ENCODE measurements at regions not wholly inside any gene's neighbourhood (a gene's known extent, or its start where the extent isn't known, plus 50 kb on each side); places are given as distances from the start of the nearest gene placed in this dataset.
A peak's percentile ranks its signal among the peaks of the same experiment; 100 is the strongest.

DNA sequence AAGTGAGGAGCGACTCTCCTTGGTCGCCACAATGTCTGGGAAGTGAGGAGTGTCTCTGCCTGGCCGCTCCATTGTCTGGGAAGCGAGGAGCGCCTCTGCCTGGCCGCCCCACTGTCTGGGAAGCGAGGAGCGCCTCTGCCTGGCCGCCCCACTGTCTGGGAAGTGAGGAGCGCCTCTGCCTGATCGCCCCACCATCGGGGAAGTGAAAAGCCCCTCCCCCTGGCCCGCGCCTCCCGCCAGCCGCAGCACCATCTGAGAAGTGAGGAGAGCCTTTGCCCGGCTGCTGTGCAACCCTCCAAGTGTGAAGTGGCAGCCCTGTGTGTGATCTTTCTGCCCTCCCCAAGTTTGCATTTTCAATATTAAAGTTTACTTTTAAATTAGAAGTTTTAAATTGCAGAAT, 95.0 kb upstream of the PPP2R5A start:
- DNase-seq: no peak

DNA sequence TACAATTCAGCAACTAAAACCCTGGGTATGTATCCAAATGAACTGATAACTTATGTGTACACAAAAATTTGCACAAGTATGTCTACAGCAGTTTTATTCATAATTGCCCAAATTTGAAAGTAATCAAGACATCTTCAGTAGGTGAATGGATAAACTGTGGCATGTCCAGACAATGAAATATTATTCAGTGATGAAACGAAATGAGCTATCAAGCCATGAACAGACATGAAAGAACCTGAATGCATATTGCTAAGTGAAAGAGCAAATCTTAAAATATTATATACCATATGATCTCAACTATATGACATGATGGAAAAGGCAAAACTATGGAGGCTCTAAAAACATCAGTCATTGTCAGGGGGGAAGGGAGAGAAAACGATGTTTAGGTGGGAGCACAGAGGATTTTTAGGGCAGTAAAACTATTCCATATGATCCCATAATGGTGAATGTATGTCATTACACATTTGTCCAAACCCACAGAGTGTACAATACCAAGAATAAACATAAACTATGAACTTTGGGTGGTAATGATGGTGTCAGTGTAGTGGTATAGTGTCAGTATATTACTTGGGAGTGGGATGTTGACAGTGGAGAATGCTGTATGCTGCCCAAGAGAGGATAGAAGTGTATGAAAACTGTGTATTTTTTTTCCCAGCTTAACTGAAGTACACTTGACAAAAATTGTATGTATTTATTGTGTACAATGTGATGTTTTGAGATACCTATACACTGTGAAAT, 92.8 kb upstream of the PPP2R5A start:
- no peak for DNase-seq

DNA sequence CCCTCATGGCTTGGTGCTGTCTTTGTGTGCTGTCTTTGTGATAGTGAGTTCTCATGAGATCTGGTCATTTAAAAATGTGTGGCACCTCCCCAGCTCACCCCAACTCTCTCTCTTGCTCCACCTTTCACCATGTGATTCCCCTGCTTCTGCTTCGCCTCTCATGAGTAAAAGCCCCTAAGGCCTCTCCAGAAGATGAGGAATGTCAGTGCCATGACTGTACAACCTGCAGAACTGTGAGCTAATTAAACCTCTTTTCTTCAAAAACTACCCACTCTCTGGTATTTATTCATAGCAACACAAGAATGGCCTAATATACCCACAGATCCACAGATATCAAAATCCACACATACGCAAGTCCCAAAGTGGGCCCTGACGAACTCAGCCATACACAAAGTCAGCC, 88.9 kb upstream of the PPP2R5A start:
- DNase-seq: no peak

DNA sequence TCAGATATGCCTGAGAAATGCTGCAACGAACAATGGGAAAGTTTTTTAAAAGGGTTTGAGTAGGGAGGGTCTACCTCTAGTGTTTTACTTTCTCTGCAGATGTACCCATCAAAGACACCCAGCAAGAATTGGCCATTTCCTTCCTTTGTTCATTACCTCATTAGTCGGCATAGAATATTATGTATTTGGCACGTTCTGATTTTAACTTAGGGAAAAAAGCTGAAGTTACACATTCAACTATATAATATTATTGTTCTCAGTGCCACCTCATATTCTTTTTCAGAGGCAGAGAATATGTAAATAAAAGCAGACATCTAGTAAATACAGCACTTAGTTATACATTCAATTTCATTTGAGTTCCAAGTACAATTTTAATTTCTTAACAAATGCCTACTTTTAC, 83.7 kb upstream of the PPP2R5A start:
- DNase-seq: no peak

DNA sequence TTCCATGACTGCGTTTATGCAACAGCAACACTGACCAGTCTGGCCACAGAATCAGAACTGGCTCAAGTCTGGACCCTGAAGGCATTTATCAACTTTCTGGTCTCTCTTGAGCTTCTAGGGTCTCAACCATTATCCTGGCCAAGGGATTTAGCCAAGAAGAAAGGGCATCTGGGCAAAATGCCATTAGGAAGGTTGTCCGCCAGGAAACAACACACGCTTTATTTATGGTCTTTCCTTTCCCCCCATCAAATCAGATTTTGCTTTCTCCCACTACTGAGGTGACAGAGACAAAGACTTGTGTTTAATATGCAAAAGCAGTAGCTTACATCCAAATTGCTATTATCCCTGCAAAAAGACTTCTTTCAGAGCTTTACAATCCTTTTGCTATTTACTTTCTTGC, 81.6 kb upstream of the PPP2R5A start:
- no peak for DNase-seq

DNA sequence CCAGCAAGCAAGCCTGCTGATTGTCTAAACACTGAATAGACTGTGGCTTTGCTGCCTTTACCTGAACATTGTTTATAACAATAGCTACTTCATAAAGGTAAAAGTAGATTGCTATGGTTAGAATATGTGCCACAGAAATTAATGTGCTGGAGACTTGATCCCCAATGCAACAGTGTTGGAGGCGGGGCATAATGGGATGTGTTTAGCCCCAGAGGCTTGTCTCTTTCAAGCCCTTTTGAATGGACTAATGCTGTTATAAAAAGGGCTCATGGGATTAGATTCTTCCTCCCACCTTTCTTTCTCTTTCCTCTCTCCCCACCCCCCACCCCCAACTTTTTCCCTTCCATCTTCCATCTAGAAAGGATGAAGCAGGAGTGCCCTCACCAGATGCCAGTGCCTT, 80.2 kb upstream of the PPP2R5A start:
- DNase-seq: no peak

DNA sequence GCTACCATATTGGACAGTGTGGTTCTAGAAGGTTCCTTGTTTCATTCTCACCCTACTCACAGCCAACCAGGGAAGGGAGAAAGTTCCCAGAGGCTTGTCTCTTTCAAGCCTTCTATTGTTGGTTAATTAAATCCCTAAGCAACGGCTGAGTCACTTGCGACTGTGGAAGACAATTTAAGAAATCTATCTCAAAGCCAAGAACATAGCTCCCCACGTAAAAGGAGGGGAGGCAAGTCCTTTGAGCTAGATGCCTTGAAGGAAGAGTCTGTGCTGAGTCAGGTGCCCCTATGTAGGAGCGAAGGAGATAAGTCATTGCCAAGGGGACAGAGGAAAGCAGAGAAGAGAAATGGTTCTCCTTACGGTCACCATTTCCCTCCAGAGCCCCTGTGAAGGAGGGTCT, 79.4 kb upstream of the PPP2R5A start:
- peak; percentile 19 for DNase-seq

DNA sequence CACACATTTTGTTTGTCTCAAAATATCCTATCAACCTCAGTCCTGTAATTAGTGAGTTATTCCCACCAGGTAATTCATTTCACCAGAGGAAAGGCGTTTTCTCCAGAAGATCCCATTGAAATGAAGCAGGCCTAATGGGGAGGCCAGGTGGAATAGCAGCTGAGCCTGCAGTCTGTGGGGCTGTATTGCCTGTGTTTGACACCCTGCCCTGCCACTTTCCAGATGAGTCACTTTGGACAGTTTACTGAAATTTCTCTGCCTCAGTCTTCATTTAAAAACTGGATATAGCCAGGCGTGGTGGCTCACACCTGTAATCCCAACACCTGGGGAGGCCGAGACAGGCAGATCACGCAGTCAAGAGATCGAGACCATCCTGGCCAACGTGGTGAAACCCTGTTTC, 78.1 kb upstream of the PPP2R5A start:
- no peak for DNase-seq

DNA sequence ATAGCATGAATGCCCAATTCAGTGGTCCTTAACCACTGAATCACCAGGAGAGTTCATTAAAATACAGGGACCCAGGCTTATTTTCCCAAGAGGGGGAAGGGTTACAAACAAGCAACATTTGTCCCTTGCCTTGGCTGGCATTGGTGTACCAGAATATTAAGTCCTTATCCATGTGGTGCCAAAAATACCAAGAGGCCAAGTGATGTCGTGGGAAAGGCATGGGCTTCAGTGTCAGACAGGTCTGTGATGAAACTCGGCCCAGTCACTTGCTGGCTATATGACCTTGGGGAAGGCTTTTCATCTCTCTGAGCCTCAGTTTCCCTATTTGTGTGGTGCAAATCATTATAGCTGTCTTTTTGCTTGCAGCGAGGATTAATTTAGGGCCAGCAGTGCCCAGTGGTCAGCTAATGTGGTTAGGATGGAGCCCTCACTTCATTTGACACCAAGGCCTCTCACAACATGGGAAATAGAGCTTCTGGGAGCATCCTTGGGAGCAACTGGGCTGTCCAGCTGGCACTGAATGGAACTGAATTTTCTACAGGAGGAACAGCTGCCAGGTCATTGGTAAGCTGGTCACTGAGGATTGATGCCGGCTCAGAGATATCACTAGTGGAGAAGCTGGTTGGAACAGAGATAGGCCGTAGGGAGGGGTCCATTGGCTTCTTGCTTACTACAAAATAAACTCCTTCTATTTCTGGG, 77.2 kb upstream of the PPP2R5A start:
- DNase-seq: no peak

DNA sequence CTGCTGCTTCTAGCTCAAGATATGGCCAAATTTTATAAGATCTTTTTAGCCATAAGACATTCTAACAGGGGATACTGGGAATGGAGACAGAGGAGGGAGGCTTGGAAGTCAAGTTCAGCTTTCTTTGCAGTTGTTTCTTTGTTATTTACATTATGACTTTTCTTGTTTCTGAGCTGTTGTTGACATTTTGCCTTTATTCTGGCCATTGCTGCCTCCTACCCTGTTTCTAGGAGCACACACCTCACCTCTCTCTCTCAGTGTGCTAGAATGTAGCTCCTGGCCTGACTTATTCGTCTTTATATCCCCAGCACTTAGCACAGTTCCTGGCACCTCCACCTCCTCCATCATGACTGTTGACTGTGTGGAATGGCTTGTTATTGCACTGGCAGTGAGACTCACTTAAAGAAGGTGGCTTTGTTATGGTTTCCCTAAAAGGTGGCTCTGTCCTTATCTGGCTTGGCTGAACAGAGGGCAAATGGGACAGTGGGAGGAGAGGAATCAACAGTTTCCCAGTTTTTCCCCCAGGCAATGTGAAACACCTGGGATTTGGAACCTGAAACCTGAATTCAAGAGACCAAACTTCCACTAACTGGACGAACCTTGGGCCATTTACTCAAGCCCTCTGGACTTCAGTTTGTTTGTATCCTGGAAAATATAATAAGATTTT, 76.1 kb upstream of the PPP2R5A start:
- DNase-seq: no peak

DNA sequence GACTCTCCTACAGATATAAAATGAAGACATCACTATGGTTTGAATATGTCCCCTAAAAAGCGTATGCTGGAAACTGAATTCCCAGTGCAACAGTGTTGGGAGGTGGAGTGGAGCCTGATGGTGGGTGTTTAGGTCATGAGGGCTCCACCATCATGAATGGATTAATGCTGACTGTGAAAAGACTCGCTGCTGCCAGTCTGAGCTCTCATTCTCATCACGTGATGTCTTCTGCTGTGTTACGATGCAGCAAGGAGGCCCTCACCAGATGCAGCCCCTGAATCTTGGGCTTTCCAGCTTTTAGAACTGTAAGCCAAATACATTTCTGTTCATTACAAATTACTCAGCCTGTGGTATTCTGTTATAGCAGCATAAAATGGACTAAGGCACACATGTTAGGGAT, 73.8 kb upstream of the PPP2R5A start:
- DNase-seq: no peak

DNA sequence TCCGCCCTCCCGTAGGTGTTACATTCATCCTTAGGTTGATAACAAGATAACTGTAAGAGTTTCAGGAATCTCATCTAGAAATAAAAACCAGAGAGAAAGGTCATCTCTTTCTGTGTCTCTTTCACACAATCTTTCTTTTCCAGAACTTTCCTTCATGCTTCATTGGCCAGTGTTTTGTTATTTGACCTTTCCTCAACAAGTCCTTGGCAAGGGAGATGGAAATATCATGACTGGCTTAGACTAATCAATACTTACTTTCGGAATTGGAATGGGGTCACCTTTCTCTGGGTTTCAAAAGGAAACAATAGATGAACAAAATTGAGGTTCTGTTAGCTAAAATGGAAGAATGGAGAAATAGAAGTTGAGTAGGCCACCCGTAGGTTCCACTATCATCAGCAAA, 72.9 kb upstream of the PPP2R5A start:
- no peak for DNase-seq

DNA sequence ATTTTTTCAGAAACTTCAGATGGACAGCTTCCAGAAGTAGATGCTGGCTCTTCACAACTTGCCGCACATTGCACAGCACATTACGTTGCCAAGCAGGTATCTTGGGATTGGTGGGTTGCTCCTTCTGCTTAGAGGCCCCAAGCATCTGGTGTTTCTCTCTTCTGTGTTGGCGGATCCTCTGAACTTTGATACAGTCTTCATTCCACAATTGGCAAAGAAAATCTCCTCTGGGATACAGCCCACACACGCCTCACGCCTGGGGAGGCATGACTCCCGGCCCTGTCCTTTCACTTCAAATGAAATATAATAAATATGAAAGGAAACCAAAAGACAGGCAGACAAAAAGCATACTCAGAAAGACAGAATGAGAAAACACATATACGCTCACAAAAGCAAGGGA, 72.3 kb upstream of the PPP2R5A start:
- no peak for DNase-seq

DNA sequence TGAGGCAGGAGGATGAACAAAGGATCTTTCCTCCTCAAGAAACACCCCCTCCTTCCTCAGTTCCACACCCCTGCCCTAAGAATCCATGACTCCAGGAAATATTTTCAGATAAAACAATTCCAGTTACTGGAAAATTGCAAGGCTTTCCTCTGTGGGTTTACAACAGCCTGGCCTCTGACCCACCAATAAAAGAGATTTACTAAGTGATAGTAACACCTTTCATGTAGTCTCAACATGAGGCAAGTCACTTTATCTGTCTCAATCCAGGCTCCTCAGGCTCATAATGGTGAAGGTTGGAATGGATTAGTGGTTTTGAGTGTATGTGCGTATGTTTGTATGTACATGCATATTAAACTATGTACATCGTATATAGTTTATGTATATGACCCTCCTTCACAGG, 71.4 kb upstream of the PPP2R5A start:
- DNase-seq: no peak

DNA sequence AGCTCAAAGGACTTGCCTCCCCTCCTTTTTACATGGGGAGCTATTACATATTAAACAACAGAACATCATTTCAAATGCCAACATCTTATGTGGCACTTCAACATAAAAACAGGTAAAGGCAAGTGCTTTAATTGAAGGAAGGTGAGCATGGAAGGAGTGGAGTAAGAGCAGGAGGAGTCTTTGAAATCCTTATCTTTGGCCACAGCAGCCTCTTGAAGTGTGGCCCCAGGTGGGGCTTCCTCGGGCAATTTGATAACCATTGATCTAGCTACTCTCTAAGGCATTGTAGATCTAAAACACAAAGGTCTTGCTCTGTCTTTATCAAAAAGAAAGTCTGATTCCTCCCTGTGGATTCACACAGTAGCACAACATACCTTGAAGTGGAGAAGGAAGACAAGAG, 70.9 kb upstream of the PPP2R5A start:
- no peak for DNase-seq

DNA sequence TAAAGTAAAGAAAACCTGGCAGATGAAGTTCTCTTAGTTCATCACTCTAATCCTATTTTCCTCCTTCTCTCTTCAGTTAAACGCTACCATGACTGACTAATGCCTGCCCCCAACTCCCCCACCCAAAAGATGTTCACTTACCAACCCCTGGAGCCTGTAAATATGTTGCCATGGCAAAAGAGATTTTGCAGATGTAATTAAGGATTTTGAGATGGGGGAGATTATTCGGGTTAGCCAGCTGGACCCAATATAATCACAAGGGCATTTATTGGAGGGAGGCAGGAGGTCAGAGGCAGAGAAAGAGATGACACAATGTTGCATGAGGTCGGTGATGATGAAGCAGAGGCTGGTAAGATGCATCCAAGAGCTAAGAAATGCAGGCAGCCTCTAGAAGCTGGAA, 69.3 kb upstream of the PPP2R5A start:
- DNase-seq: no peak

DNA sequence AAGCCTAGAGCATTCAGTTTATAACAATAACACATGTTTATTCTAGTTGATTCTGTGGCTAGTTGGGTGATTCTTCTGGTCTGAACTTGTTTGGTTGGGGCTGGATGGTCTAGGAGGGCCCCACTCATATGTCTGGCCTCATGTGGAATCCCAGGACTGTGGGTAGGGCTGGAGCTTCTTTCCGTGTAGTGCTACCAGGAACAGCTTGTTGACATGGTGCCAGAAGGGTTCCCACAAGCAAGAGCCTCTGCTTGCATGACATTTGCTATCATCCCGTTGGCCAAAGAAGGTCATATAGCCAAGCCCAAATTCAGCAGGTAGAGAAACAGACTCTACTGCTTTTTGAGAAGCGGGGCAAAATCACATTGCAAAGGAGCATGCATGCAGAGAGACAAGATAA, 67.6 kb upstream of the PPP2R5A start:
- no peak for DNase-seq

DNA sequence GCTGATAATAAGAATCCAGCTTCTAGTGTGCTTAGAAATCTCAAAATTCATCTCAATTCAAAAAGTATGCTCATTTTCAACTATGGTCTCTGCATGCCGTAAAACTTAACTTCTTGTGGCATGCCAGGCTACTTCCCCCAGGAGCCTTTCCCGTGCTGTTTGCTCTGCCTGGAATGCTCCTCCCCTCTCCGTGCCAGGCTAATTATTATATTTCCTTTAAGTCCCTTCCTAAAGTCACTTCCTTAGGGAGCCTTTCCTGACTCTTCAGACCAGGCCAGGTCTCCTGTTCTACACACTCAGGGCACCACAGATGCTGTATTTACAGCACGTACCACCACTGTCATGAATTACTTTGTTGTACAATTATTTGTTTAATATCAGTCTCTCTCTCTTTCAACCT, 67.1 kb upstream of the PPP2R5A start:
- no peak for DNase-seq

DNA sequence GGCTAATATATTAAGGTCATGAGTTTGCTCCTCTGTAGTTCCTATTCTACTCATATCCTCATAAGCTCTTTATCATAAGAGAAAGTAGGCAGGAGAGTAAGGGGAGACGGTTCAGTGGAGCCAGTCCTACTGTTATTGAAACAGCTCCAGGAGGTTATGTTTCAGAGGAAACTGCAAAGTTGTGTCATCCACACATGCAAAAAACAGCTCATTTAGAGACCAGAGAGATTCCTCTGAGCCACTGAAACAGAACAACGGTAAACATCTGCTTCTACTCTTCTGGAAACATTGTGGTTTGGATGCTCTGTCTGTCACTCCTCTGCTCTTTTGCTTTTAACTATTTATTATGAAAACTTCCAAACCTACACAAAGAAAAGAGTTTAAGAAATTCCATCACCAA, 66.3 kb upstream of the PPP2R5A start:
- no peak for DNase-seq

DNA sequence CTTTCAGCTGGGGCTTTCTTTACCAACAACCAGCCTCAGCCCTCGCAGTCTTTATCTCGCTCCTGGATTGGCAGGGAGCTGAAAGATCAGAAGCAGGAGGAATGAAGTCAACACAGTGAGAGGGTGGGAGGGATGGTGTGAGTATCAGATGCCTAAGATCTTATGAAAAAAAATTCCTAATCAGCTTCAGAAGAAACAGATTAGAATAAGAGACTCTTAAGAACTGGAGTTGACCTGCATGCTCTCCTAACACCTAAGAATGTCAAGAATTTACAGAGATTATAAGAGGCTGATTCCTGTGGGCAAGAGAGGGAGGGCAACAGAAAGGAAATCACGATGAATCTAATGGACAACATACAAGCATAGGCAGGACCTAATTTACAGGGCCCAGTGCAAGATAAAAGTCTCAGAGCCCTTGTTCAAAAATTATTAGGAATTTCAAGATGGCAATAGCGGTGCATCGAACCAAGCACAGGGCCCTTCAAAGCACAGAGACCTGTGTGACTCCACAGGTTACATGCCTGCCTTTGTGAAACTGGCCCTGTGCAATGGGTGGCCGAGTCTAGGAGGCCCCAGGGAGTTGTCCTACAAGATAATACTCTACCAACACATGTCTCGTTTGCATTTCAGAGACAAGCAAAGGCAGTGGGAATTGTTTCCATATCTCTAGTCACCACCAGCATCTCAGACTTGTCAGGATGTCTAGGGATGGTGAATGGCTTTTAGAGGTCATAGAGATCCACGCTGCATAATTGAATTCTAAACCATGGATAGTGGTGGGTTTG, 65.3 kb upstream of the PPP2R5A start:
- no peak for DNase-seq

DNA sequence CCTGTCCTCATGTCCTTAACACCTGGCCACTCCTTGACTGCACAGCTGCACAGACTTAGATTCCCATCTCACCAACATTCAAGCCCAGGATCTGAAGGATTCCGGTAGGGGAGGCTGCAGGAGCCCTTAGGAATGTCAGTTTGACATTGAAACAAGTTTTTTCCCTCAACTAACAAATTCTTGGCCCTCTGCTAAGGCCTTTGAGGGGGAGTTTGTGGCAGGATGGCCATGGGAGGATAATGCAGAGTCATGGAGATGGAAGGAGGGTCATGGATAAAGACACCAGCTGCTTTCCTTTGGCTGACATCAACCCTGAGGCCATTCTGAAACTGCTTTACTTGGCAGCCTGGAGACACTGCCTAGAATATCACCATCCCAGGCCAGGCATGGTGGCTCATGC, 63.4 kb upstream of the PPP2R5A start:
- no peak for DNase-seq

DNA sequence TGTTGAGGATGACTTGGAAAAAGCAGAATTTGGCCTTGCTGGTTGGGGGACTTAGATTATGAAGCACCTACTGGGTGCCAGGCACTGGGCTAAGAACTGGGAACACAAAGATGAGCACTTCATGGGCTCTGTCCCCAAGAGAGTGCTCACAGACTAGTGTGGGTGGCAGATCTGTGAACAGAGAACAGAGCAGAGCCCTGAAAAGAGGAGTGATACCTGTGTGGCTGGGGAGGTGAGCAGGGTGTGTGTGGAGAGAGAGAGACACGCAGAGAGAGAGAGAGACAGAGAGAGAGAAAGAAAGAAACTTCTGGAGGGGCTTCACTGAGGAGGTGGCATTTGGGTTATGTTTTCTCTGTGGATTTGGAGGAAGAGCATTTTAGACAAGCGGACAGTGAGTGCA, 61.1 kb upstream of the PPP2R5A start:
- DNase-seq: no peak

DNA sequence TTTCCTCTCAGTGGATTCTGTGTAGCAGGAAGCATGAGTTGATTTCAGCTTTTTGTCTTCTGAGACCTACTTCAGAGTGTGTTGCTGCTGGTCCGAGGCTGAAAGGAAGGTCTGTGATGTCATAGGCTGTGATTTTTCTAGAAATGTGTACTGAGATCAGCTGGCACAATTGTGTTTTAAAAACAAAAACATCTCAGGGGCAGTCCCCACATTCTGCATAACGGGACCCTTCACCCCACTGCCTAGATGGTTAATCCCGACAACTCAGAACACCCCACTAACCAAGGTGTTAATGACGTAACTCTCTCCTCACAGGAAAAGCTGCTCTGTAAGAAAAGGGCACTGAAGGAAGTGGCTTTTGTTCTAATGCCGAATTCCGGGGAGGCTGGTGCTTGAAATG, 59.8 kb upstream of the PPP2R5A start:
- DNase-seq: no peak

Data from occipital lobe (tissue), 1 donor.